DND-41 (cell line): ENCODE measurements at regions not wholly inside any gene's neighbourhood (a gene's known extent, or its start where the extent isn't known, plus 50 kb on each side); places are given as distances from the start of the nearest gene placed in this dataset.
"Not testable (repeated sequence)": the region's sequence is repeated elsewhere in the genome, so short reads cannot be mapped to it uniquely, and the experiment has no call there.

Experiments
- ATAC-seq: fragments of 200-7000 bp; cut with Tn5 transposase; 3 replicates; pipeline ENCODE4 v1.9.1; 2021; ENCODE audit warnings: low read depth; ENCODE audit not compliant: insufficient read depth
- DNase-seq: peaks from one replicate; pipeline ENCODE4 v3.0.0-alpha.2; 2020
- H2AFZ ChIP-seq: 2 replicates; pipeline ENCODE4 v1.6.0; 2012; ENCODE audit warnings: low read depth, low read length
- H3K27ac ChIP-seq: 2 replicates; pipeline ENCODE4 v1.5.1; 2012; ENCODE audit warnings: low read length, inconsistent platforms
- H3K27me3 ChIP-seq: fragments of 200-600 bp; sonication (generic); 2 replicates; pipeline ENCODE4 v1.6.0; 2012; ENCODE audit warnings: low read length, mild to moderate bottlenecking, inconsistent platforms; ENCODE audit not compliant: insufficient read depth, poor library complexity
- H3K36me3 ChIP-seq: 2 replicates; pipeline ENCODE4 v1.5.1; 2012; ENCODE audit warnings: low read length, inconsistent platforms; ENCODE audit not compliant: insufficient read depth
- H3K4me1 ChIP-seq: 2 replicates; pipeline ENCODE4 v1.5.1; 2012; ENCODE audit warnings: mild to moderate bottlenecking, low read length; ENCODE audit not compliant: insufficient read depth
- H3K4me2 ChIP-seq: 2 replicates; pipeline ENCODE4 v1.6.0; 2012; ENCODE audit warnings: mild to moderate bottlenecking, moderate library complexity, low read length, inconsistent platforms; ENCODE audit not compliant: insufficient read depth
- H3K4me3 ChIP-seq, 2 experiments: fragments of 200-600 bp in 1 of 2; shearing (Covaris generic) in 1 of 2; 2 replicates each; pipeline ENCODE4 v1.5.1; 2012 to 2016; ENCODE audit warnings: inconsistent platforms in 2 of 2, low read length in 2 of 2, mild to moderate bottlenecking in 2 of 2, low read depth in 1 of 2, moderate library complexity in 1 of 2
- H3K79me2 ChIP-seq: 2 replicates; pipeline ENCODE4 v1.6.0; 2012; ENCODE audit warnings: low read length, inconsistent platforms; ENCODE audit not compliant: insufficient read depth
- H3K9ac ChIP-seq: 2 replicates; pipeline ENCODE4 v1.6.0; 2012; ENCODE audit warnings: low read depth, mild to moderate bottlenecking, inconsistent platforms, low read length, moderate library complexity
- H3K9me3 ChIP-seq: 2 replicates; pipeline ENCODE4 v1.5.1; 2012; ENCODE audit warnings: low read length, moderate library complexity, mild to moderate bottlenecking, inconsistent platforms; ENCODE audit not compliant: insufficient read depth, severe bottlenecking
- H4K20me1 ChIP-seq: 2 replicates; pipeline ENCODE4 v1.6.0; 2012; ENCODE audit warnings: low read length; ENCODE audit not compliant: insufficient read depth
- EZH2 ChIP-seq: IDR thresholded peaks from 3 replicates; pipeline ENCODE4 v1.6.1; 2012; ENCODE audit warnings: borderline replicate concordance, low read depth, mild to moderate bottlenecking, moderate library complexity, low read length, inconsistent platforms; ENCODE audit not compliant: severe bottlenecking
- TF ChIP-seq, protein P1 (sequence below): IDR thresholded peaks from 2 replicates; pipeline ENCODE4 v1.5.1; 2012; ENCODE audit warnings: borderline replicate concordance, low read length, moderate library complexity, mild to moderate bottlenecking; ENCODE audit not compliant: poor library complexity, severe bottlenecking; ENCODE audit errors: extremely low read depth

DNA sequence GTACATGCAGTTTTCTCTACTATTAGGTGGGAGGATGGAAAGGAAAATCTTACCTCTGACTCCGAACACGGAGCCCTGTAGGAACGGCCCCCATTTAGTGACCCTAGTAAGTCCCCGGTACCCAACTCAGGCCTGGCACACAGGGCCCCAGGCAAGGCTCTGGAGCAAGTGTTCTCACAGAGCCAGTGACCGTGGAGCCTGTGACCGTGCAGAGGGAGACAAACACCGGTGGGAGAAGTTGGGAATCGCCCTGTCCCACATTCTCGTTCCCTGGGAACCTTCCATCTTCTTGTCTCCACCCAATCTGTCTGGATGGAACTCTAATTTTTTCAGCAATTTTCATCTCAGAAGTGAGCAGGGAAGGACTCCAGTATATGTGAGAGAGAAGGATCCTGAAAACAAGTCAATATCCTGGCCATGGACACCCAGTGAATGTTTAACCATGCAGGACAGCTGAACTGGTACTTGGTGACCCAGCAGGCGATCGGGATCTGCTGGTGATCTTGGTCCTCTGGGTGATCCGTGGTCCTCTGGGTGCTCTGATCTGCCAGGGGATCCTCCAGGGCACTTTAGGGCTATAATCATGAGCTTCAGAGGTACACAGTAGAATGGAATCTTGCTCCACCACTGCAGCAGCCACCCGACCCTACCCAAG lies 348.6 kb upstream of the ID2 start:
- no peaks in the 10 kb centered on the region for H3K36me3 ChIP-seq
- H3K79me2 ChIP-seq = no peaks in the 10 kb centered on the region
- H3K4me2 ChIP-seq = no peak overlapping the region
- no peaks in the 10 kb centered on the region for H4K20me1 ChIP-seq
- H3K9me3 ChIP-seq = no peaks in the 10 kb centered on the region
- DNase-seq (no peak), ATAC-seq (no peak)
- no peak overlapping the region for H2AFZ ChIP-seq
- TF ChIP-seq EZH2 = no peak
- TF ChIP-seq, protein P1, sequence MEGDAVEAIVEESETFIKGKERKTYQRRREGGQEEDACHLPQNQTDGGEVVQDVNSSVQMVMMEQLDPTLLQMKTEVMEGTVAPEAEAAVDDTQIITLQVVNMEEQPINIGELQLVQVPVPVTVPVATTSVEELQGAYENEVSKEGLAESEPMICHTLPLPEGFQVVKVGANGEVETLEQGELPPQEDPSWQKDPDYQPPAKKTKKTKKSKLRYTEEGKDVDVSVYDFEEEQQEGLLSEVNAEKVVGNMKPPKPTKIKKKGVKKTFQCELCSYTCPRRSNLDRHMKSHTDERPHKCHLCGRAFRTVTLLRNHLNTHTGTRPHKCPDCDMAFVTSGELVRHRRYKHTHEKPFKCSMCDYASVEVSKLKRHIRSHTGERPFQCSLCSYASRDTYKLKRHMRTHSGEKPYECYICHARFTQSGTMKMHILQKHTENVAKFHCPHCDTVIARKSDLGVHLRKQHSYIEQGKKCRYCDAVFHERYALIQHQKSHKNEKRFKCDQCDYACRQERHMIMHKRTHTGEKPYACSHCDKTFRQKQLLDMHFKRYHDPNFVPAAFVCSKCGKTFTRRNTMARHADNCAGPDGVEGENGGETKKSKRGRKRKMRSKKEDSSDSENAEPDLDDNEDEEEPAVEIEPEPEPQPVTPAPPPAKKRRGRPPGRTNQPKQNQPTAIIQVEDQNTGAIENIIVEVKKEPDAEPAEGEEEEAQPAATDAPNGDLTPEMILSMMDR = no peak
- H3K4me1 ChIP-seq = peaks cover 18% of the 10 kb centered on the region
- H3K27ac ChIP-seq = no peak overlapping the region
- no peak overlapping the region for H3K9ac ChIP-seq
- no peak overlapping the region for H3K4me3 ChIP-seq
- no peaks in the 10 kb centered on the region for H3K27me3 ChIP-seq

DNA sequence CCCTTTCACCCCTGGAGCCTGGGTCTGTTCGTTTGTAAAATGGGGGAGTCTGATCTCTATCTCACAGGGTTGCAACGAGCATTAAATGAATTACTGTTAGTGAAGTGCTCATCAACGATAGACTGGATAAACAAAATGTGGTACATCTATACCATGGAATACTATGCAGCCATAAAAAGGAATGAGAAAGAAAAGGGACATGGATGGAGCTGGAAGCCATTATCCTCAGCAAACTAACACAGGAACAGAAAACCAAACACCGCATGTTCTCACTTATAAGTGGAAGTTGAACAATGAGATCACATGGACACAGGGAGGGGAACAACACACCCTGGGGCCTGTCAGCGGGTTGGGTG lies 348.0 kb upstream of the ID2 start:
- not testable (repeated sequence) for H3K4me2 ChIP-seq, ATAC-seq, H3K27me3 ChIP-seq, H3K36me3 ChIP-seq, H3K9ac ChIP-seq, H3K9me3 ChIP-seq, DNase-seq, H4K20me1 ChIP-seq, H2AFZ ChIP-seq, H3K4me3 ChIP-seq, H3K79me2 ChIP-seq, H3K27ac ChIP-seq
- peaks cover 23% of the 10 kb centered on the region for H3K4me1 ChIP-seq

DNA sequence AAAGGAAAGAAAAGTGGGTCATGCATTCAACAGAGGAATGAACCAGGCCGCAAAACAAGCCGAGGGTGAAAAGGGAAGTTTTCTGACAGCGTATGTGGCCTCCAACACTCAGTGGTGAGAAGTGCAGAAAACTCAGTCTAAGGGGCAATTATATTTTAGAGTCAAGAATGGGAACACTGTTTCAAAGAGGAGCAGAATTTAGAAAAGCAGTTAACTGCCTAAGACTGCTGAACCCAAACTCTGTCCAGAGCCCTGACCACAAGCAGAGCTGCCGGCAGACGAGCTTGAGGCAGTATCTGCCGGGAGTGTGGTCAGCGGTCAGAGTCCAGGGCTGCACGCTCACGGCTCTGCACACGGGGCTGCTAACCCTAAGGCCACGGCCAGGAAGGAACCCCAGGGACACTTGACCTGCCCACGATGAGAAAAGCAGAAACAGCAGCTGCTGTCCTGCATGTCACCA lies 347.0 kb upstream of the ID2 start:
- H3K27ac ChIP-seq = no peak overlapping the region
- H3K9me3 ChIP-seq = no peaks in the 10 kb centered on the region
- H3K4me2 ChIP-seq = no peak overlapping the region
- no peaks in the 10 kb centered on the region for H3K79me2 ChIP-seq
- no peaks in the 10 kb centered on the region for H4K20me1 ChIP-seq
- DNase-seq (no peak), ATAC-seq (no peak)
- no peaks in the 10 kb centered on the region for H3K27me3 ChIP-seq
- H3K36me3 ChIP-seq = no peaks in the 10 kb centered on the region
- no peak overlapping the region for H3K9ac ChIP-seq
- no peak overlapping the region for H3K4me3 ChIP-seq
- no peak overlapping the region for H2AFZ ChIP-seq
- TF ChIP-seq, protein P1 = no peak
- no peak for TF ChIP-seq EZH2
- H3K4me1 ChIP-seq = peaks cover 23% of the 10 kb centered on the region

DNA sequence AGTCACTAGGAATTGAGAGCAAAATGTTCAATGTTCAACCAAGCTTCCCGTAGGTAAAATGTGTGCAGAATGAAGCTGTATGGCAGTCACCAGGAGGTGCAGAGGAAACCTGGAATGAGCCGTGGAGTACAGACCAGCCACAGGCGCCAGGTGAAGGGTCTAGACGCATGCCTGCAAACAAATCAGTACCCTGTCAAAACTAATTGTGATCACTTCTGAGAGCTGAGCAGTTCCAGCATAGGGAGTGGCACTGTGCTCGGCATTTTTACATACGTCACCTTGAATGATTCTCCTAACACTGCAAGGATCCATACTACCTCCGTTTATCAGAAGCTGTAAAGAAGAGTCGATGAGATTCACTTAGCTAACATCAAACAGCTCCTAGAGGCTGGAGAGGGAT lies 346.1 kb upstream of the ID2 start:
- Histone ChIP-seq H3K9me3 (no peaks in the 10 kb centered on the region), H3K79me2 (no peaks in the 10 kb centered on the region)

More for the DNA sequence above, 346.1 kb upstream of the ID2 start:
- TF ChIP-seq EZH2 = no peak
- TF ChIP-seq, protein P1 = no peak
- H3K4me1 ChIP-seq = peaks cover 23% of the 10 kb centered on the region
- no peaks in the 10 kb centered on the region for H4K20me1 ChIP-seq
- H3K36me3 ChIP-seq = no peaks in the 10 kb centered on the region
- H3K9ac ChIP-seq = no peak overlapping the region
- H3K27ac ChIP-seq = no peak overlapping the region
- no peak overlapping the region for H3K4me3 ChIP-seq
- H3K4me2 ChIP-seq = no peak overlapping the region
- no peak overlapping the region for H2AFZ ChIP-seq
- no peak for ATAC-seq
- no peak for DNase-seq
- no peaks in the 10 kb centered on the region for H3K27me3 ChIP-seq
